ENCODE measurements at regions not wholly inside any gene's neighbourhood (a gene's known extent, or its start where the extent isn't known, plus 50 kb on each side); places are given as distances from the start of the nearest gene placed in this dataset.

DNA sequence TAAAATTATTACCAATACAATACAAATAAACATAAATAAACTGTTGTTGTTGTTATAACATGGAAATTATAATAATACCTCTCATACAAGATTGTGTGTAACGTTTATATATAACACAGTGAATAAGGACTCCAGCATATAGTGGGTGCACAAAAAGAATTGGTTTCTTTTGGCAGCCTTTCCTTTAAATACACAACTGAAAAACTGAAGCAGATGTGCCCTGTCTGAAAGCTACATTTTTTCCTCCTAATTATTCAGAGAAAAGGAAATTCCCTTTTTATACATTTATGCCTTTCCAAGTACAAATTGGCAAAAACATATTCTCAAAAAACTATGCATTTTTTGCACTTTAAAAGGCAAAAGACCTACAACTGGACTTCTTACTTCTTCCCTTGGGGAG is 928.9 kb upstream of the NR2F2 start:
- Histone ChIP-seq H3K14ac (ENCODE audit: insufficient read length) (no peak overlapping the region), H3K36me3 (ENCODE audit: control insufficient read depth in 2 of 4, insufficient read depth in 4 of 4, low read length in 3 of 4) (no peaks in the 10 kb centered on the region), H2AFZ (ENCODE audit: low read length) (no peak overlapping the region), H3K9me3 (ENCODE audit: insufficient read depth in 2 of 2, low read depth in 1 of 2, low read length in 1 of 2) (no peaks in the 10 kb centered on the region), H4K91ac (replicated peaks; ENCODE audit: insufficient read length, low read length) (no peak overlapping the region), H2BK12ac (ENCODE audit: low read depth, low read length) (no peak overlapping the region), H2AK5ac (ENCODE audit: low read depth, low read length) (no peak overlapping the region), H3K18ac (ENCODE audit: extremely low read depth, low read length) (no peak overlapping the region), H3K4me1 (replicated peaks in 1 of 4; ENCODE audit: control insufficient read depth in 3 of 4, insufficient read depth in 4 of 4, low read length in 3 of 4) (no peaks in the 10 kb centered on the region), H2BK20ac (ENCODE audit: low read length) (no peak overlapping the region), H3K4me3 (ENCODE audit: extremely low read depth in 1 of 4, insufficient read depth in 2 of 4, low read depth in 3 of 4, low read length in 4 of 4) (no peak overlapping the region), H3K9ac (replicated peaks in 1 of 4; ENCODE audit: extremely low read depth in 1 of 4, low read depth in 3 of 4, low read length in 3 of 4) (no peak overlapping the region), H2BK15ac (ENCODE audit: low read length) (no peak overlapping the region), H3K23ac (ENCODE audit: insufficient read length) (no peak overlapping the region), H3K56ac (replicated peaks; ENCODE audit: insufficient read length, low read depth, low read length) (no peak overlapping the region), H3K79me2 (ENCODE audit: control insufficient read depth in 1 of 2, insufficient read depth in 2 of 2, low read length in 2 of 2) (no peaks in the 10 kb centered on the region), H3K79me1 (ENCODE audit: low read depth, low read length) (no peaks in the 10 kb centered on the region), H3K23me2 (ENCODE audit: low read depth, low read length) (no peaks in the 10 kb centered on the region), H3K4ac (replicated peaks; ENCODE audit: insufficient read length, low read depth, low read length) (no peak overlapping the region), H4K5ac (ENCODE audit: insufficient read length, low read depth, low read length) (no peak overlapping the region), H3K4me2 (ENCODE audit: insufficient read depth in 1 of 2, low read depth in 2 of 2, low read length in 2 of 2) (no peak overlapping the region), H4K20me1 (replicated peaks in 1 of 2; ENCODE audit: control insufficient read depth in 1 of 2, insufficient read depth in 2 of 2, low read length in 2 of 2) (no peaks in the 10 kb centered on the region), H4K8ac (ENCODE audit: extremely low read depth, insufficient read depth, low read length) (no peak overlapping the region), H3K27ac (ENCODE audit: low read depth, low read length) (no peak overlapping the region), H3K27me3 (replicated peaks in 1 of 4; ENCODE audit: control insufficient read depth in 3 of 4, extremely low read depth in 1 of 4, insufficient read depth in 3 of 4, low read length in 3 of 4) (no peaks in the 10 kb centered on the region), H2BK120ac (replicated peaks; ENCODE audit: low read depth, low read length) (no peak overlapping the region), H2BK5ac (ENCODE audit: low read depth, low read length) (no peak overlapping the region)
- no peak for TF ChIP-seq SIRT6 (IDR thresholded peaks at IDR 0.05; ENCODE audit: low read length)
- no peak for TF ChIP-seq CBX5 (IDR thresholded peaks at IDR 0.05; ENCODE audit: low read depth, low read length)
- ChIA-PET CTCF (ENCODE audit: partially characterized antibody) (interaction anchor here (1.4 kb wide), 1 partner anchor 13 kb away, joined by 3 read pairs; no protein-coding TSS in a partner anchor), POLR2A (ENCODE audit: partially characterized antibody) (no interaction called here)
- DNase-seq (ENCODE audit: low read depth in 1 of 2, low spot score in 2 of 2) = no peak
- WGBS, 2 experiments (ENCODE audit: extremely low coverage in 1 of 2, insufficient coverage in 1 of 2, insufficient read length in 1 of 2, insufficient replicate concordance in 2 of 2, low coverage in 1 of 2, low lambda C conversion rate in 2 of 2, missing lambda C conversion rate in 1 of 2) = 89% methylated on average over 1 of the region's 1 CpG; no CpG with 5 or more reads in 1 of the 2 experiments
- no peak for FAIRE-seq

Data from H1 (cell line).